GM23338 (cell line): ENCODE measurements at regions not wholly inside any gene's neighbourhood (a gene's known extent, or its start where the extent isn't known, plus 50 kb on each side); places are given as distances from the start of the nearest gene placed in this dataset.

Experiments
- ATAC-seq: fragments of 200-7000 bp; cut with Tn5 transposase; 3 replicates; pipeline ENCODE4 v1.9.1; 2020
- DNase-seq: peaks from one replicate; pipeline ENCODE4 v3.0.0-alpha.2; 2015; ENCODE audit warnings: low spot score
- H2AFZ ChIP-seq: fragments of 200-600 bp; sonication (generic); 2 replicates; pipeline ENCODE4 v1.8.0; 2016; ENCODE audit warnings: antibody characterized with exemption, mild to moderate bottlenecking, moderate library complexity
- H3F3A ChIP-seq: fragments of 200-600 bp; sonication (generic); replicated peaks from 2 replicates; pipeline ENCODE4 v1.8.0; 2017; ENCODE audit warnings: antibody characterized with exemption, mixed run types, low read depth
- H3K27ac ChIP-seq: fragments of 200-600 bp; sonication (generic); 2 replicates; pipeline ENCODE4 v1.6.1; 2016; ENCODE audit warnings: low read depth
- H3K27me3 ChIP-seq: fragments of 200-600 bp; sonication (generic); 2 replicates; pipeline ENCODE4 v1.8.0; 2016; ENCODE audit warnings: mild to moderate bottlenecking, mixed run types, moderate library complexity; ENCODE audit not compliant: insufficient read depth
- H3K36me3 ChIP-seq: fragments of 200-600 bp; sonication (generic); 2 replicates; pipeline ENCODE4 v1.8.0; 2016; ENCODE audit warnings: mild to moderate bottlenecking; ENCODE audit not compliant: insufficient read depth
- H3K4me1 ChIP-seq: fragments of 200-600 bp; sonication (generic); 2 replicates; pipeline ENCODE4 v1.8.0; 2016; ENCODE audit warnings: mild to moderate bottlenecking, moderate library complexity; ENCODE audit not compliant: insufficient read depth
- H3K4me2 ChIP-seq: fragments of 200-600 bp; sonication (generic); 2 replicates; pipeline ENCODE4 v1.7.1; 2017; ENCODE audit warnings: mixed run types
- H3K4me3 ChIP-seq: fragments of 200-600 bp; sonication (generic); 2 replicates; pipeline ENCODE4 v1.6.1; 2016; ENCODE audit warnings: mixed run types
- H3K79me2 ChIP-seq: fragments of 200-600 bp; sonication (generic); replicated peaks from 2 replicates; pipeline ENCODE4 v1.8.0; 2017; ENCODE audit warnings: mild to moderate bottlenecking; ENCODE audit not compliant: insufficient read depth
- H3K9me2 ChIP-seq: fragments of 200-600 bp; sonication (generic); 2 replicates; pipeline ENCODE4 v1.8.0; 2017; ENCODE audit not compliant: insufficient read depth
- H4K20me1 ChIP-seq: fragments of 200-600 bp; sonication (generic); replicated peaks from 2 replicates; pipeline ENCODE4 v1.8.0; 2017; ENCODE audit warnings: mild to moderate bottlenecking; ENCODE audit not compliant: insufficient read depth
- H3K27ac Mint-ChIP-seq: 2 replicates; pipeline ENCODE4 v1.8.0; 2020; ENCODE audit warnings: inconsistent platforms, mild to moderate bottlenecking, moderate library complexity, mixed read lengths
- H3K27me3 Mint-ChIP-seq: 3 replicates; pipeline ENCODE4 v1.8.0; 2022; ENCODE audit warnings: low read depth, mild to moderate bottlenecking, moderate library complexity, mixed read lengths, inconsistent platforms; ENCODE audit not compliant: insufficient read depth, poor library complexity
- H3K36me3 Mint-ChIP-seq: 3 replicates; pipeline ENCODE4 v1.8.0; 2021; ENCODE audit warnings: low read depth, mild to moderate bottlenecking, inconsistent platforms, moderate library complexity, mixed read lengths
- H3K4me1 Mint-ChIP-seq: 3 replicates; pipeline ENCODE4 v1.8.0; 2020; ENCODE audit warnings: mild to moderate bottlenecking, inconsistent platforms, mixed read lengths
- H3K4me3 Mint-ChIP-seq: 3 replicates; pipeline ENCODE4 v1.8.0; 2021; ENCODE audit warnings: moderate library complexity, mild to moderate bottlenecking, inconsistent platforms, mixed read lengths
- H3K9me3 Mint-ChIP-seq: 3 replicates; pipeline ENCODE4 v1.8.0; 2020; ENCODE audit warnings: moderate library complexity, mild to moderate bottlenecking, inconsistent platforms, mixed read lengths
- CREB1 ChIP-seq: fragments of 250-450 bp; sonication (Bioruptor Pico); IDR thresholded peaks from 2 replicates; pipeline ENCODE4 v1.5.0; 2020; ENCODE audit warnings: low read depth, mild to moderate bottlenecking, moderate library complexity
- EZH2 ChIP-seq: fragments of 200-600 bp; sonication (generic); IDR thresholded peaks from one replicate; pipeline ENCODE4 v1.8.0; 2017; ENCODE audit warnings: antibody characterized with exemption, mild to moderate bottlenecking, low read depth; ENCODE audit not compliant: unreplicated experiment
- EZH2phosphoT487 ChIP-seq: fragments of 200-600 bp; sonication (generic); IDR thresholded peaks from one replicate; pipeline ENCODE4 v1.8.1; 2018; ENCODE audit warnings: antibody characterized with exemption; ENCODE audit not compliant: unreplicated experiment
- STAT1 ChIP-seq: IDR thresholded peaks from one replicate; pipeline ENCODE4 v1.6.1; 2016; ENCODE audit warnings: antibody characterized with exemption; ENCODE audit not compliant: unreplicated experiment
- ZNF331 ChIP-seq: fragments of 250-450 bp; sonication (Bioruptor Pico); IDR thresholded peaks from 2 replicates; pipeline ENCODE4 v1.5.0; 2020; ENCODE audit warnings: low read depth, mild to moderate bottlenecking, moderate library complexity
- TF ChIP-seq, protein P1 (sequence below): fragments of 250-450 bp; sonication (Bioruptor Pico); IDR thresholded peaks from 2 replicates; pipeline ENCODE4 v1.5.0; 2020; ENCODE audit warnings: mild to moderate bottlenecking, moderate library complexity
- TF ChIP-seq, protein P2 (sequence below), 2 experiments: fragments of 200-600 bp in 1 of 2; sonication (generic) in 1 of 2; conservative IDR thresholded peaks; 2 replicates each; pipeline versions ENCODE4 v1.5.1 to v1.6.1; 2016 to 2017; ENCODE audit warnings: antibody characterized with exemption in 2 of 2, low read depth in 2 of 2, mild to moderate bottlenecking in 2 of 2, moderate library complexity in 1 of 2

- H3K27ac ChIP-seq = no peak overlapping the region
- H3K4me1 ChIP-seq = no peaks in the 10 kb centered on the region
- H3K27ac Mint-ChIP-seq = no peak overlapping the region
Measured at GRCh38 chr10:6328699-6329423, 126.1 kb downstream of the PFKFB3 start.

More at GRCh38 chr10:6328699-6329423, 126.1 kb downstream of the PFKFB3 start:
- Histone ChIP-seq H3K79me2 (no peaks in the 10 kb centered on the region), H3K36me3 (no peaks in the 10 kb centered on the region), H3K4me3 (no peak overlapping the region), H4K20me1 (no peaks in the 10 kb centered on the region), H2AFZ (no peak overlapping the region), H3K9me2 (no peaks in the 10 kb centered on the region), H3K4me2 (no peak overlapping the region), H3F3A (no peaks in the 10 kb centered on the region), H3K27me3 (no peaks in the 10 kb centered on the region)
- DNase-seq = no peak
- H3K4me3 Mint-ChIP-seq = no peak overlapping the region
- peaks cover 11% of the 10 kb centered on the region for H3K36me3 Mint-ChIP-seq
- TF ChIP-seq EZH2phosphoT487 (no peak), CREB1 (CRISPR knock-in tag) (no peak), STAT1 (no peak), EZH2 (no peak), ZNF331 (CRISPR knock-in tag) (no peak)
- TF ChIP-seq, protein P1, sequence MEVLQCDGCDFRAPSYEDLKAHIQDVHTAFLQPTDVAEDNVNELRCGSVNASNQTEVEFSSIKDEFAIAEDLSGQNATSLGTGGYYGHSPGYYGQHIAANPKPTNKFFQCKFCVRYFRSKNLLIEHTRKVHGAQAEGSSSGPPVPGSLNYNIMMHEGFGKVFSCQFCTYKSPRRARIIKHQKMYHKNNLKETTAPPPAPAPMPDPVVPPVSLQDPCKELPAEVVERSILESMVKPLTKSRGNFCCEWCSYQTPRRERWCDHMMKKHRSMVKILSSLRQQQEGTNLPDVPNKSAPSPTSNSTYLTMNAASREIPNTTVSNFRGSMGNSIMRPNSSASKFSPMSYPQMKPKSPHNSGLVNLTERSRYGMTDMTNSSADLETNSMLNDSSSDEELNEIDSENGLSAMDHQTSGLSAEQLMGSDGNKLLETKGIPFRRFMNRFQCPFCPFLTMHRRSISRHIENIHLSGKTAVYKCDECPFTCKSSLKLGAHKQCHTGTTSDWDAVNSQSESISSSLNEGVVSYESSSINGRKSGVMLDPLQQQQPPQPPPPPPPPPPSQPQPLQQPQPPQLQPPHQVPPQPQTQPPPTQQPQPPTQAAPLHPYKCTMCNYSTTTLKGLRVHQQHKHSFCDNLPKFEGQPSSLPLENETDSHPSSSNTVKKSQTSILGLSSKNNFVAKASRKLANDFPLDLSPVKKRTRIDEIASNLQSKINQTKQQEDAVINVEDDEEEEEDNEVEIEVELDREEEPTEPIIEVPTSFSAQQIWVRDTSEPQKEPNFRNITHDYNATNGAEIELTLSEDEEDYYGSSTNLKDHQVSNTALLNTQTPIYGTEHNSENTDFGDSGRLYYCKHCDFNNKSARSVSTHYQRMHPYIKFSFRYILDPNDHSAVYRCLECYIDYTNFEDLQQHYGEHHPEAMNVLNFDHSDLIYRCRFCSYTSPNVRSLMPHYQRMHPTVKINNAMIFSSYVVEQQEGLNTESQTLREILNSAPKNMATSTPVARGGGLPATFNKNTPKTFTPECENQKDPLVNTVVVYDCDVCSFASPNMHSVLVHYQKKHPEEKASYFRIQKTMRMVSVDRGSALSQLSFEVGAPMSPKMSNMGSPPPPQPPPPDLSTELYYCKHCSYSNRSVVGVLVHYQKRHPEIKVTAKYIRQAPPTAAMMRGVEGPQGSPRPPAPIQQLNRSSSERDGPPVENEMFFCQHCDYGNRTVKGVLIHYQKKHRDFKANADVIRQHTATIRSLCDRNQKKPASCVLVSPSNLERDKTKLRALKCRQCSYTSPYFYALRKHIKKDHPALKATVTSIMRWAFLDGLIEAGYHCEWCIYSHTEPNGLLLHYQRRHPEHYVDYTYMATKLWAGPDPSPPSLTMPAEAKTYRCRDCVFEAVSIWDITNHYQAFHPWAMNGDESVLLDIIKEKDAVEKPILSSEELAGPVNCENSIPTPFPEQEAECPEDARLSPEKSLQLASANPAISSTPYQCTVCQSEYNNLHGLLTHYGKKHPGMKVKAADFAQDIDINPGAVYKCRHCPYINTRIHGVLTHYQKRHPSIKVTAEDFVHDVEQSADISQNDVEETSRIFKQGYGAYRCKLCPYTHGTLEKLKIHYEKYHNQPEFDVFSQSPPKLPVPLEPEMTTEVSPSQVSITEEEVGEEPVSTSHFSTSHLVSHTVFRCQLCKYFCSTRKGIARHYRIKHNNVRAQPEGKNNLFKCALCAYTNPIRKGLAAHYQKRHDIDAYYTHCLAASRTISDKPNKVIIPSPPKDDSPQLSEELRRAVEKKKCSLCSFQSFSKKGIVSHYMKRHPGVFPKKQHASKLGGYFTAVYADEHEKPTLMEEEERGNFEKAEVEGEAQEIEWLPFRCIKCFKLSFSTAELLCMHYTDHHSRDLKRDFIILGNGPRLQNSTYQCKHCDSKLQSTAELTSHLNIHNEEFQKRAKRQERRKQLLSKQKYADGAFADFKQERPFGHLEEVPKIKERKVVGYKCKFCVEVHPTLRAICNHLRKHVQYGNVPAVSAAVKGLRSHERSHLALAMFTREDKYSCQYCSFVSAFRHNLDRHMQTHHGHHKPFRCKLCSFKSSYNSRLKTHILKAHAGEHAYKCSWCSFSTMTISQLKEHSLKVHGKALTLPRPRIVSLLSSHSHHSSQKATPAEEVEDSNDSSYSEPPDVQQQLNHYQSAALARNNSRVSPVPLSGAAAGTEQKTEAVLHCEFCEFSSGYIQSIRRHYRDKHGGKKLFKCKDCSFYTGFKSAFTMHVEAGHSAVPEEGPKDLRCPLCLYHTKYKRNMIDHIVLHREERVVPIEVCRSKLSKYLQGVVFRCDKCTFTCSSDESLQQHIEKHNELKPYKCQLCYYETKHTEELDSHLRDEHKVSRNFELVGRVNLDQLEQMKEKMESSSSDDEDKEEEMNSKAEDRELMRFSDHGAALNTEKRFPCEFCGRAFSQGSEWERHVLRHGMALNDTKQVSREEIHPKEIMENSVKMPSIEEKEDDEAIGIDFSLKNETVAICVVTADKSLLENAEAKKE (CRISPR knock-in tag) = no peak
- TF ChIP-seq, protein P2, sequence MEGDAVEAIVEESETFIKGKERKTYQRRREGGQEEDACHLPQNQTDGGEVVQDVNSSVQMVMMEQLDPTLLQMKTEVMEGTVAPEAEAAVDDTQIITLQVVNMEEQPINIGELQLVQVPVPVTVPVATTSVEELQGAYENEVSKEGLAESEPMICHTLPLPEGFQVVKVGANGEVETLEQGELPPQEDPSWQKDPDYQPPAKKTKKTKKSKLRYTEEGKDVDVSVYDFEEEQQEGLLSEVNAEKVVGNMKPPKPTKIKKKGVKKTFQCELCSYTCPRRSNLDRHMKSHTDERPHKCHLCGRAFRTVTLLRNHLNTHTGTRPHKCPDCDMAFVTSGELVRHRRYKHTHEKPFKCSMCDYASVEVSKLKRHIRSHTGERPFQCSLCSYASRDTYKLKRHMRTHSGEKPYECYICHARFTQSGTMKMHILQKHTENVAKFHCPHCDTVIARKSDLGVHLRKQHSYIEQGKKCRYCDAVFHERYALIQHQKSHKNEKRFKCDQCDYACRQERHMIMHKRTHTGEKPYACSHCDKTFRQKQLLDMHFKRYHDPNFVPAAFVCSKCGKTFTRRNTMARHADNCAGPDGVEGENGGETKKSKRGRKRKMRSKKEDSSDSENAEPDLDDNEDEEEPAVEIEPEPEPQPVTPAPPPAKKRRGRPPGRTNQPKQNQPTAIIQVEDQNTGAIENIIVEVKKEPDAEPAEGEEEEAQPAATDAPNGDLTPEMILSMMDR (conservative IDR thresholded peaks at IDR 0.05; ENCODE audit: low read depth in 2 of 2) = no peak
- no peak for ATAC-seq
- peaks cover 3% of the 10 kb centered on the region for H3K27me3 Mint-ChIP-seq
- no peaks in the 10 kb centered on the region for H3K4me1 Mint-ChIP-seq
- H3K9me3 Mint-ChIP-seq = peaks cover 17% of the 10 kb centered on the region
